Choroid plexus epithelial cell (primary cell): ENCODE measurements at regions not wholly inside any gene's neighbourhood (a gene's known extent, or its start where the extent isn't known, plus 50 kb on each side); places are given as distances from the start of the nearest gene placed in this dataset.
"Not testable (repeated sequence)": the region's sequence is repeated elsewhere in the genome, so short reads cannot be mapped to it uniquely, and the experiment has no call there.

Source experiments
- DNase-seq: peaks from one replicate; pipeline ENCODE4 v3.0.0-alpha.2; 2010; ENCODE audit warnings: low read depth
- H3K4me3 ChIP-seq: 2 replicates; pipeline ENCODE4 v1.5.1; 2011; ENCODE audit warnings: low read depth, mild to moderate bottlenecking, control low read depth, low read length, moderate library complexity
- TF ChIP-seq, protein P1 (sequence below): conservative IDR thresholded peaks from 2 replicates; pipeline ENCODE4 v1.5.1; 2011; ENCODE audit warnings: low read depth, mild to moderate bottlenecking, control low read depth, inconsistent platforms, low read length, moderate library complexity

DNA sequence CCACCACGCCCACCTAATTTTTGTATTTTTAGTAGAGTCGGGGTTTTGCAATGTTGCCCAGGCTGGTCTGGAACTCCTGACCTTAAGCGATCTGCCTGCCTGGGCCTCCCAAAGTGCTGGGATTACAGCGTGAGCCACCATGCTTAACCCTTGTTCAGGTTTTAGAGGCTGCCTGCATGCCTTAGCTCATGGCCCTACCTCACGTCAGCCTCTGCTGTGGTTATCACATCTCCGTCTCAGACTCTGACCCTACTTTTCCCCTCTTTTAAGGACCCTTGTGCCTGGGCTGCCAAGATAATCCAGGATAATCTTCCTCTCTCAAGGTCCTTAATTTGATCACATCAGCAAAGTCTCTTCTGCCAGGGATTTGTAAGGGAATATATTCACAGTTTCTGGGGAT, 98.2 kb upstream of the PMAIP1 start:
- TF ChIP-seq, protein P1, sequence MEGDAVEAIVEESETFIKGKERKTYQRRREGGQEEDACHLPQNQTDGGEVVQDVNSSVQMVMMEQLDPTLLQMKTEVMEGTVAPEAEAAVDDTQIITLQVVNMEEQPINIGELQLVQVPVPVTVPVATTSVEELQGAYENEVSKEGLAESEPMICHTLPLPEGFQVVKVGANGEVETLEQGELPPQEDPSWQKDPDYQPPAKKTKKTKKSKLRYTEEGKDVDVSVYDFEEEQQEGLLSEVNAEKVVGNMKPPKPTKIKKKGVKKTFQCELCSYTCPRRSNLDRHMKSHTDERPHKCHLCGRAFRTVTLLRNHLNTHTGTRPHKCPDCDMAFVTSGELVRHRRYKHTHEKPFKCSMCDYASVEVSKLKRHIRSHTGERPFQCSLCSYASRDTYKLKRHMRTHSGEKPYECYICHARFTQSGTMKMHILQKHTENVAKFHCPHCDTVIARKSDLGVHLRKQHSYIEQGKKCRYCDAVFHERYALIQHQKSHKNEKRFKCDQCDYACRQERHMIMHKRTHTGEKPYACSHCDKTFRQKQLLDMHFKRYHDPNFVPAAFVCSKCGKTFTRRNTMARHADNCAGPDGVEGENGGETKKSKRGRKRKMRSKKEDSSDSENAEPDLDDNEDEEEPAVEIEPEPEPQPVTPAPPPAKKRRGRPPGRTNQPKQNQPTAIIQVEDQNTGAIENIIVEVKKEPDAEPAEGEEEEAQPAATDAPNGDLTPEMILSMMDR = no peak
- DNase-seq = no peak

DNA sequence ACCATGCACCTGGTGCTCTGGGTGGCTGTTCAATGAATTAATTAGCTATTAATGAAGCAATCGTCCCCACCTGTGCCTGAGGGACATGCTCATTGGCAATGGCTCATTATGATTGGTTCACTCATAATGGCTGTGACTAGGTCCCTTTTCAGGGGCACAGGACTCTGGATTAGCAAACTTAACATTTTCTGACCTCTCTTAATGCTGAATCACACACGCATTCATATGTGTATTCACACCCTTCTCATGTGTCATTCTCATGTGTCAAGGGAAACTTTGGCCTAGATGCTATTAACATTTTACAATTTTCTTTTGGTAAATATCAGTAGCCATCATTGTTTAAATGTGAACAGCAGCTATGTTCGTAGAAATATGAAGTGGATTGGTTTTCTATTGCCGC, 98.9 kb upstream of the PMAIP1 start:
- TF ChIP-seq, protein P1 = no peak
- no peak overlapping the region for H3K4me3 ChIP-seq
- no peak for DNase-seq

More for the DNA sequence above, 98.2 kb upstream of the PMAIP1 start:
- H3K4me3 ChIP-seq = no peak overlapping the region

DNA sequence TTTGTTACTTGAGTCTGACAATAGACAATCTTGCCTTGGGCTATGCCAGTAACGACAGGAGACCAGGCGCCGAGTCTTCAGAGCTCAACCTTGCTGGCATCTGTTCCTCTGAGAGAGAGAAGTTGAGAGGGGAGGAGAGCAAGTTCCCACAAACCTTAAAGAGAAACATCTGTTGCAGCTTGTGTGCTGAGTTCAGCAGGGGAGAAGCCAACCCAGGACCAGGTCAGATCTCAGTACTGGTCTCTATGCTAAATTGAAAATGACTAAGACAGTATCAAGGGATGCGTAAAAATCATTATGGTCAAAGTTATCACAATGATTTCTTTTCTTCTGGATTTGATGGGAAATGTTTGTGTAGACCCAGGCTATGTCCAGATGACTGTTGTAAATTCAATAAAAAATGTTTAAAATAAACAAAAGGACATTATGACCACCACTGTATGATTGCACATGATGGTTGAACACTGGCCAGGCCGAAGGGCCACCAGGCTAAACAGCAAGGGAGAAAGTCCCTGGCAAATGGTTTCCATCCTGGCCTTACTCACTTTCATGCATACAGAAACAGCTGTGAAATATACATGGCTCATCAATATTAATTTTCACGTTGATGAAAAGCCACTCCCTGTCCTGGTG, 100.3 kb upstream of the PMAIP1 start:
- DNase-seq = peak; percentile 61
- TF ChIP-seq, protein P1 = no peak

DNA sequence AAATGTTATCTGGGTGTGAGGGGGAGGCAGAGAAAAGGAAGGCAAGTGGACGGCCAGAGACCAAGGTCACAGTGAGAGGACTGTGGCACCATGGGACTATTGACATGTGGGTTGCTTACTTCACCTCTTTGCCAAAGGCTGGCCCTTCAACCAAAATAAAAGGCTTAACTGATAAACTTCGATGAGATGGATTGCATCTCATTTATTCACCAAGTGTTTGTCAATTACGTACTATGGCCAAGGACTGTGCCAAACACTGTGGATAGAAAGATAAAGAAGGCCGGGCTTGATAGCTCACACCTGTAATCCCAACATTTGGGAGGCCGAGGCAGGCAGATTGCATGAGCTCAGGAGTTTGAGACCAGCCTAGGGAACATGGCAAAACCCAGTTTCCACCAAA, 98.7 kb upstream of the CCBE1 start:
- TF ChIP-seq, protein P1 = no peak
- DNase-seq = no peak

More for the DNA sequence above, 100.3 kb upstream of the PMAIP1 start:
- no peak overlapping the region for H3K4me3 ChIP-seq

DNA sequence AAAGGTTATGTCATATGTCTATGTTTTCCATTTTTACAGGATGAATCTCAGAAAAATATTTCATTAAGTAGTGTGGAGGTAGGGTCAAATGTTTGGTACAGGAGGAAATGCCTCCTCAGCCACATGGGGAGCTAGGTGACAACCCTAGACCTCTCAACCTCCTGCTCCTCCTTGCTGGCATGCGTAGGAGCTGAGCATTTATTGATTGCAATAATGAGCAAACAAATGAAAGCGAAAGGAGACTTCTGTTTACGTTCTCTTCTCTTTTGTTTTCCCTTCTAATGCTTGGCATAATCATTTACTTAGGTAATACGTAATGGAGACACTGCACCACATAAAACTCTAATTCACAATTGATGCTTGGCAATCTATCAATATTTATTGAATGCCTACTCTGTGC, 95.1 kb upstream of the CCBE1 start:
- H3K4me3 ChIP-seq = no peak overlapping the region
- no peak for DNase-seq
- TF ChIP-seq, protein P1 = no peak

More for the DNA sequence above, 98.7 kb upstream of the CCBE1 start:
- no peak overlapping the region for H3K4me3 ChIP-seq

DNA sequence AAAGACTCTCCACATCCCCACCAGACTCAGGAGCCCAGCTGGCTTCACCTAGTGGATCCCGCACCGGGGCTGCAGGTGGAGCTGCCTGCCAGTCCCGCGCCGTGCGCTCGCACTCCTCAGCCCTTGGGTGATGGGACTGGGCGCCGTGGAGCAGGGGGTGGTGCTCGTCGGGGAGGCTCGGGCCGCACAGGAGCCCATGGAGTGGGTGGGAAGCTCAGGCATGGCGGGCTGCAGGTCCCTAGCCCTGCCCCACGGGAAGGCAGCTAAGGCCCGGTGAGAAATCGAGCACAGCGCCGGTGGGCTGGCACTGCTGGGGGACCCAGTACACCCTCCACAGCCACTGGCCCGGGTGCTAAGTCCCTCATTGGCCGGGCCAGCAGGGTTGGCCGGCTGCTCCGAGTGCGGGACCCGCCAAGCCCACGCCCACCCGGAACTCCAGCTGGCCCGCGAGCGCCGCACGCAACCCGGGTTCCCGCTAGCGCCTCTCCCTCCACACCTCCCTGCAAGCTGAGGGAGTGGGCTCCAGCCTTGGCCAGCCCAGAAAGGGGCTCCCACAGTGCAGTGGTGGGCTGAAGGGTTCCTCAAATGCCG, 93.2 kb upstream of the CCBE1 start:
- not testable (repeated sequence) for H3K4me3 ChIP-seq

DNA sequence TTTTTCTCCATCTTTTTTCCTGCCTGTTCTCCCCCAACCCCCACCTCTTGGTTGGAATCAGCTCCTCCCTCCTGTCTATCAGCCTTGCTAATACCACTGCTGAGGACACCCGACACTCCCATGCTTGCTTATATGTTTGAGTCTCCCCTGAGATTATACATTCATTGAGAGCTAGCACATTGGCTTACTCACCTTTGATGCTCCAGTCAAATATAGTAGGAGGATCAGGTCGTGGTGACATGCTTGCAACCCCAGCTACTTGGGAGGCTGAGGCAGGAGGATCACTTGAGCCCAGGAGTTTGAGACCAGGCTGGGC, 91.5 kb upstream of the CCBE1 start:
- no peak overlapping the region for H3K4me3 ChIP-seq
- no peak for DNase-seq
- TF ChIP-seq, protein P1 = no peak

More for the DNA sequence above, 93.2 kb upstream of the CCBE1 start:
- DNase-seq = not testable (repeated sequence)
